Stomach (tissue), 8 donors: ENCODE measurements at regions not wholly inside any gene's neighbourhood (a gene's known extent, or its start where the extent isn't known, plus 50 kb on each side); places are given as distances from the start of the nearest gene placed in this dataset.

ENCODE experiments used
- DNase-seq, 2 donors: peaks; one replicate each; pipeline versions ENCODE4 v3.0.0 to v3.0.0-alpha.2; 2013 to 2019
- H3K27ac ChIP-seq, 5 donors: fragments of 200-600 bp in 4 of 5; sonication (generic) in 4 of 5; one replicate each; pipeline ENCODE4 v1.5.1; 2013 to 2019; ENCODE audit warnings: mild to moderate bottlenecking in 1 of 5, moderate library complexity in 1 of 5
- H3K27me3 ChIP-seq, 3 donors: fragments of 200-600 bp; sonication (generic); one replicate each; pipeline ENCODE4 v1.5.1; 2017 to 2019; ENCODE audit warnings: mixed run types in 1 of 3
- H3K36me3 ChIP-seq, 4 donors: fragments of 200-600 bp; sonication (generic); 1 replicate in 3 of 4; 2 replicates in 1 of 4; pipeline ENCODE4 v1.5.1; 2016 to 2019
- H3K4me1 ChIP-seq, 4 donors: fragments of 200-600 bp; sonication (generic); one replicate each; pipeline ENCODE4 v1.5.1; 2016 to 2019
- H3K4me3 ChIP-seq, 4 donors: fragments of 200-600 bp; sonication (generic) in 3 of 4; one replicate each; pipeline ENCODE4 v1.5.1; 2016 to 2019; ENCODE audit warnings: mild to moderate bottlenecking in 1 of 4
- H3K9me3 ChIP-seq, 4 donors: fragments of 200-600 bp; sonication (generic); one replicate each; pipeline ENCODE4 v1.5.1; 2016 to 2019
- EP300 ChIP-seq: sonication (generic); formaldehyde crosslinking; IDR thresholded peaks from one replicate; pipeline ENCODE4 v1.6.1; 2017; ENCODE audit warnings: antibody characterized with exemption
- POLR2A ChIP-seq, 4 donors: fragments of 450-650 bp; IDR thresholded peaks; one replicate each; pipeline ENCODE4 v1.6.1; 2016; ENCODE audit warnings: antibody characterized with exemption in 4 of 4, control low read depth in 2 of 4, mild to moderate bottlenecking in 1 of 4, moderate library complexity in 1 of 4
- POLR2AphosphoS5 ChIP-seq, 3 donors: sonication (generic); formaldehyde crosslinking; IDR thresholded peaks; one replicate each; pipeline ENCODE4 v1.6.1; 2016; ENCODE audit warnings: antibody characterized with exemption in 3 of 3
- WGBS, 5 donors: extraction: QIAGEN DNeasy Blood & Tissue Kit in 3 of 5; methylation state at CpG; one replicate each; pipeline versions ENCODE4 v1.1.5 to v1.1.7; 2013 to 2018; 5-methylcytosine and 5-hydroxymethylcytosine counted together
- intact Hi-C: fragments of 100-400 bp; cut with DNase I; formaldehyde crosslinking; loops from one replicate; pipeline ENCODE4 v1.15.1; 2023; ENCODE audit warnings: low total_unique reads
- TF ChIP-seq, protein P1 (sequence below), 7 experiments: fragments of 450-650 bp in 4 of 7; fragments of 200-600 bp in 3 of 7; sonication (generic) in 3 of 7; IDR thresholded peaks; one replicate each; pipeline ENCODE4 v1.5.1; 2016 to 2019; ENCODE audit warnings: antibody characterized with exemption in 7 of 7, control low read depth in 2 of 7, mild to moderate bottlenecking in 1 of 7
- donor health status: healthy with polysubstance abuse.
- donor health status: Bipolar disorder and iron deficiency.
- donor health status: healthy.

DNA sequence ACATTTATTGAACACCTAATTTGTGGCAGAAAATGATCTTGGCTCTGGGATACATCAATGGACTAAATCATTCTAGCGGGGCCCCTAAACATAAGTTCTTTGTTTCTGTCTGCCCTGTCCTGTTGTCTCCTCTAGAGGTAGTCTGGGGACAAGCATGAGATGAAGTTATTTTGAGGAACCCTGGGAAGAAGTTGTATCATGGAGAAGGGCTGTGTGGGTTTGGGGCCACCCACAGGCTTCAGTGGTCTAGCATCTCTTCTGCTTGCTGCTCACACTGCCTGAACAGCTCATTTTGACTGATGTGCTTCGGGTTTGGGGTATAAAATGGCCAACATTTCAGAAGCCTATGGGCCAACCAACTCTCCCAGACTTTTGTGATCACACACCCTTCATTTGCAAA is 50.3 kb upstream of the OSBPL11 start:
- Histone ChIP-seq H3K4me1 (no peaks in the 10 kb centered on the region), H3K27me3 (no peaks in the 10 kb centered on the region), H3K36me3 (no peaks in the 10 kb centered on the region), H3K9me3 (no peaks in the 10 kb centered on the region), H3K4me3 (no peak overlapping the region), H3K27ac (no peak overlapping the region)
- no peak for DNase-seq
- TF ChIP-seq, protein P1, sequence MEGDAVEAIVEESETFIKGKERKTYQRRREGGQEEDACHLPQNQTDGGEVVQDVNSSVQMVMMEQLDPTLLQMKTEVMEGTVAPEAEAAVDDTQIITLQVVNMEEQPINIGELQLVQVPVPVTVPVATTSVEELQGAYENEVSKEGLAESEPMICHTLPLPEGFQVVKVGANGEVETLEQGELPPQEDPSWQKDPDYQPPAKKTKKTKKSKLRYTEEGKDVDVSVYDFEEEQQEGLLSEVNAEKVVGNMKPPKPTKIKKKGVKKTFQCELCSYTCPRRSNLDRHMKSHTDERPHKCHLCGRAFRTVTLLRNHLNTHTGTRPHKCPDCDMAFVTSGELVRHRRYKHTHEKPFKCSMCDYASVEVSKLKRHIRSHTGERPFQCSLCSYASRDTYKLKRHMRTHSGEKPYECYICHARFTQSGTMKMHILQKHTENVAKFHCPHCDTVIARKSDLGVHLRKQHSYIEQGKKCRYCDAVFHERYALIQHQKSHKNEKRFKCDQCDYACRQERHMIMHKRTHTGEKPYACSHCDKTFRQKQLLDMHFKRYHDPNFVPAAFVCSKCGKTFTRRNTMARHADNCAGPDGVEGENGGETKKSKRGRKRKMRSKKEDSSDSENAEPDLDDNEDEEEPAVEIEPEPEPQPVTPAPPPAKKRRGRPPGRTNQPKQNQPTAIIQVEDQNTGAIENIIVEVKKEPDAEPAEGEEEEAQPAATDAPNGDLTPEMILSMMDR (IDR thresholded peaks at IDR 0.05) = no peak
- TF ChIP-seq POLR2AphosphoS5 (IDR thresholded peaks at IDR 0.05) = no peak
- no peak for TF ChIP-seq POLR2A (IDR thresholded peaks at IDR 0.05)
- no peak for TF ChIP-seq EP300
- intact Hi-C loops = no loop called here
- 88 to 96% (median 91%) methylated on average over 2 of the region's 2 CpGs for whole genome bisulfite sequencing, 5 donors

DNA sequence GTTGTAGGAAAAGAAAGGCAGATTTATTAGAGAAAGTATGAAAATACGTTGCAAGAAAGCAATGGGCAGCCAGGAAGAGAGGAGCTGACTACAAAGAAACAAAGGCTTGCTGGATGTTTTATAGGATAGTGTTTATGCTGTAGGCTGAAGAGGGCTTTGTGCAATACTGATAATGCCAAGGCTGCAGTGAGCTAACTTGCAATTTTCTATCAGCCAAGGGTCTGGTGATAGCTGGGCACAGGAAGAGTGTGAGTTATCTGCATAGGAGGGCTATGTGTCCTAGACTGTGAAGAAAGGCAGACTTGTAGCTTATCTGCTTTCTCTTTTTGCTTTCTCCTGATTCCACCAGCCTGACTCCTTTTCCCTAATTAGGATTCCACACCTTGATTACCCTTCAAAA is 51.3 kb upstream of the OSBPL11 start:
- WGBS, 5 donors = 74 to 91% (median 78%) methylated on average over 1 of the region's 1 CpG
- no peak overlapping the region for H3K27ac ChIP-seq
- DNase-seq = no peak

DNA sequence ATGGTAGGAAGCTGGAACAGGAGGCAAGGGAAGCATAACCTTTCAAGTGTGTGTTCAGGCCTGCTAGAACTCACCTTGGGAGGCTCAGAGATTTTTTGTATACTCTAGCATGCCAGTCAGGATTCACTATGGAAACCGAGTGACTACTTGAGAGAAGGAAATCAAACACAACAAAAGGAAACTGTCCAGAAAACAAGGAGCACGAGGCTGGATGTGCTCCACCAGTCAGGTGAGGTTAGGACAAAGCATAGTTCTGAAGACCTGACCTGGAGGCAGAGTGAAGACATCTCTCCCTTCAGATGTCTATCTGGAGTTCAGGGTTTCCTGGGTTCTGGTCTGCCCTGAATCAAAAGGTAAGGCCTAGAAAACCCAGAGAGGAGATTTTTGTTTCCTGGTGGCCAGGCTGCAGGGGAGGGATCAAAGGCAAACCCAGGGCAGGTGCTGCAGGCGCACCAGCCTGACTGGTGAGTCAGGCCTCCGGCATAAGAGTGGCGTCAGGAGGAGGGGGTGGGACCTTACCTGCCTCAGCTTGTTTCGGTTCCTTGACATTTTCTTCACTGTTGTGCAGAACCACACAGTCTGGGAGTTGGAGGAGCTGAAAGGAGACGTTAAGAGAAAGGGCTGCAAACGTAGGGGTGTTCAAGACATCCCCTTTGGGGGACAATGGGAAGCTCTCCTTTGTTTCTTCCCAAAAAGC is 52.2 kb upstream of the OSBPL11 start:
- peak; percentile 61 to 91 for DNase-seq
- Histone ChIP-seq H3K9me3 (no peaks in the 10 kb centered on the region), H3K36me3 (no peaks in the 10 kb centered on the region), H3K4me1 (no peaks in the 10 kb centered on the region), H3K27me3 (no peaks in the 10 kb centered on the region), H3K27ac (peak overlapping the region in 2 of 5 donors; percentile 66 to 69), H3K4me3 (no peak overlapping the region)
- TF ChIP-seq EP300 = no peak
- TF ChIP-seq, protein P1 (IDR thresholded peaks at IDR 0.05) = no peak
- TF ChIP-seq POLR2A (IDR thresholded peaks at IDR 0.05) = no peak
- TF ChIP-seq POLR2AphosphoS5 (IDR thresholded peaks at IDR 0.05) = peak in 1 of 3 donors; percentile 39
- WGBS, 5 donors = 38 to 65% (median 47%) methylated on average over 8 of the region's 8 CpGs
- intact Hi-C loops = no loop called here

More for the DNA sequence above, 51.3 kb upstream of the OSBPL11 start:
- H3K36me3 ChIP-seq = no peaks in the 10 kb centered on the region
- no peaks in the 10 kb centered on the region for H3K4me1 ChIP-seq
- TF ChIP-seq POLR2A (IDR thresholded peaks at IDR 0.05) (no peak), EP300 (no peak), POLR2AphosphoS5 (IDR thresholded peaks at IDR 0.05) (no peak)
- TF ChIP-seq, protein P1 (IDR thresholded peaks at IDR 0.05) = no peak
- H3K27me3 ChIP-seq = no peaks in the 10 kb centered on the region
- H3K9me3 ChIP-seq = no peaks in the 10 kb centered on the region
- intact Hi-C loops = no loop called here
- no peak overlapping the region for H3K4me3 ChIP-seq

DNA sequence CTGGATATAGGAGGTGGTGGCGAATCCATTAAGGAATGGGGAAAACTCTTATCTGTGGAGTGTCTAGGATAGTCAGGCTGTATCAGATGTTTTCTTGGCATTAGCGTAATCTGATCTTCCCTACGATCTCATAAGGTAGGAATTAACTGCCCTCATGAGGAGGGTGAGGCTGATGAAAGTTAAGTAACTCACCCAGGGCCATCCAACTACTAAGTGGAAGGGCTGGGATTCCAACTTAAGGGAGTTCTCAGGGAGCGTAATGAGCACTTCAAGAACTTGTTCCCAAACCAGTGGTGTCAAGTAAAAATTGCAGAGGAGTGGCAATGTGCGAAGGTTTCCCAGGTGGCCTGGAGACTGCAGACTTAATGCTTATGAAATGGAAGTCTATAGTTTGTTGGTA is 55.9 kb upstream of the OSBPL11 start:
- no peak overlapping the region for H3K27ac ChIP-seq
- no peak overlapping the region for H3K4me3 ChIP-seq

More for the DNA sequence above, 55.9 kb upstream of the OSBPL11 start:
- Histone ChIP-seq H3K36me3 (no peaks in the 10 kb centered on the region), H3K4me1 (no peaks in the 10 kb centered on the region), H3K9me3 (no peaks in the 10 kb centered on the region), H3K27me3 (no peaks in the 10 kb centered on the region)
- 86 to 90% (median 86%) methylated on average over 5 of the region's 5 CpGs for WGBS, 5 donors
- TF ChIP-seq EP300 (no peak), POLR2A (IDR thresholded peaks at IDR 0.05) (no peak), POLR2AphosphoS5 (IDR thresholded peaks at IDR 0.05) (no peak)
- TF ChIP-seq, protein P1 (IDR thresholded peaks at IDR 0.05) = no peak
- no peak for DNase-seq
- intact Hi-C loops = no loop called here
